SW480 (cell line): ENCODE measurements at regions not wholly inside any gene's neighbourhood (a gene's known extent, or its start where the extent isn't known, plus 50 kb on each side); places are given as distances from the start of the nearest gene placed in this dataset.
"Not testable (repeated sequence)": the region's sequence is repeated elsewhere in the genome, so short reads cannot be mapped to it uniquely, and the experiment has no call there.

ENCODE experiments used
- DNase-seq: peaks from one replicate; pipeline ENCODE4 v3.0.0-alpha.2; 2016; ENCODE audit warnings: low spot score

DNA sequence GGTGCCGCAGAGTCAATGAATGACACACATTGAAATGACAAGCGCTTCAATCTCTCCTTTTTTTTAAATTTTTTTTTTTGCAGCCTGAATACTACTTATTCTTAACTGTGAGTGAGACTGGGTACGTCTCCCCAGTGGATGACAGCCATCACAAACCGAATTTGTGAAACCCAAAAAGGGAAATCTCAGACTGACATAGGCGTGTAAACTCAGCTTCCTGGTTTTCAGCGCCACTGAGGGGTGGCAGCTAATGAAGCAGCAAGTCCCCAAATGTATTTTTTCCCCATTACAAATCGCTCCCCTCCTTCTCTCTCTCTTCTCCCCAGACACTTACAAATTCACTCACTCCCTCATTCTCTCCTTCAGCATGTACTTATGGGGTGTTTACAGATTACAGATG, 196.0 kb downstream of the MAF start:
- DNase-seq, result no peak

DNA sequence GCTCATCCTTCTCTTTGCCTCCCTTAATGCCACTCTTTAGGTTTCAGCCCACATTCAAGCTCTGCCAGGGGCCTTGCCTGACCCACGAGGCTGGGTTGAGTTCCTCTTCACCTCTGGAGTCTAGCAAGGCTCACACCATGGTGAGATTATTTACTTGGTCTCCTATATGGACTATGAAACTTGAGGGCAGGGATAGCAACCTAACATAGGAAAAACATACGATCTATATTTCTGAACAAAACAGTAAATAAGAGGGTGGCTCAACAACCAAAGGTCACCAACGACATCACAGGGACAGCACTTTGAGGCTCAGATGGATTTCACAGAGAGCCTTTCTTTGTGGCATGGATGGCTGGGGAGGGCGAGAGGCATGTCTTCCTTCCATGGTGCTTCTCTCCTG, 197.0 kb downstream of the MAF start:
- no peak for DNase-seq

DNA sequence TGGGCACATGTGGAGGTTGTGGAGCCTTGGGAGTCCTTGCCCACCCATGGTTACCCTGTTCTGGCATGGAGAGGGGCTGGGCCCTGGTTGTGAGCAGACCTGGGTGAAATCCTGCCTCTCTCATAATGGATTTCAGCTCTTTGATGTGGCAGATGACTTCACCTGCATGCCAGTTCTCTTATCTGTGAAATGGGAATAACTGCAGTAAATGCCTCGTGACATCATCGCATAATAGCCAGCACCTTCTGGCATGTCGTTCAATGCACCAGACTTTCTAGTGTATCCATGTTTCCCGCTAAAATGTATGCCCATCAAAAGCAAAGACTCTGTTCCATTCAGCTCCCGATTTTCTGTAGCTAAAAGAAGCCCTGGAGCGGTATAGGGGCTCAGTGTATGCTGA, 197.6 kb downstream of the MAF start:
- DNase-seq, result no peak

DNA sequence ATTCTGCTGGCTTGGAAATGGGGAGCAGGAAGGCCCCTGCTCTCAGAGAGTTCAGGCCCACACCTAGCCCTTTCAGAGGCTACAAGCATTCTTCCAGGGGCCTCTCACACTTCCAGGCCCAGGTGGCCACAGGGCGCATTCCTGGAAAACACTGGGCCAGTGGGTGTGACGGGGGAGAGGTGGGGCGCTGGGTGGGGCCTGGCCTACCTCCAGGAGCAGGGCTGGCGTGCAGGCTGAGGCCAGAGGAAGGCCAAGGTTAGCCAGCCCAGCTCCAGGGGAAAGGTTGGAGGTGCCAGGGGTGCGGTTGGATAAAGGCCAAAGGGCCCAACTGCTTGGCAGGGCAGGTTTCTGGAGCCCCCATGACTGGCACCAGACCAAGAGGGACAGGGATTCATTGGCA, 198.2 kb downstream of the MAF start:
- peak; percentile 67 for DNase-seq

DNA sequence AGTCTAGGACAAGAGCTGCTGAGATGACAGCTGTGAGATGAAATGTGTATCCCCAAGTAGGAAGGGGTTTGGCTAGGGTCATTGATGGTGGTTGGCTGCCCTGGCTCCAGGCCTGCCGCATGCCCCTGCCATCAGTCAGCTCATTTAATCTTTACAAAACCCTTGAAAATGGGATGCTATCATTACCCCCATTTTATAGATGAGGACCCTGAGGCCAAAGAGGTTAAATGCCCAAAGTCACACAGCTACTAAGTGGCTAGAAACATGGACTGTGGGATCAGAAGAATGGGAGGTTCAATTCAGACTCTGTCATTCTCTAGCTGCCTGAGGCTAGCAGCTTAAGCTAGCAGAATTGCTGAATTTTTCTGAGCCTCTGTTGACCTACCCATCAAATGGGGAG, 198.8 kb downstream of the MAF start:
- no peak for DNase-seq

DNA sequence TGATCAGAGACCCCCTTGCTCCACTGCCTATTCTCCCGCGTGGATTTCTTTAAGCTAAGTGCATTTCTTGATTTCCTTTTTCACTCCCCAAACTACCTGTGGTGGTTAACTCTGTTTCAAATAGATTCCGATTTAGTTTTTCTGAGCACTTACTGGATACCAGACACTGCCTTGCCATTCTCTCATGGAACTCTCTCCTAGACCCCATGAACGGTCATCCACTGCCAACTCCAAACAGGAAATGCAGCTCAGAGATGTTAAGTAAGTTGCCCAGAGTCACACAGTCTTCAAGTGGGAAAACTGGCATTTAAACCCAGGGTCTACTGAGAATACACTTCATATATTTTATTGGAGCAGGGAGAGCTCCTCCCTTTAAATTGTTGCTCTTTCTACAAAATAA, 199.4 kb downstream of the MAF start:
- no peak for DNase-seq

DNA sequence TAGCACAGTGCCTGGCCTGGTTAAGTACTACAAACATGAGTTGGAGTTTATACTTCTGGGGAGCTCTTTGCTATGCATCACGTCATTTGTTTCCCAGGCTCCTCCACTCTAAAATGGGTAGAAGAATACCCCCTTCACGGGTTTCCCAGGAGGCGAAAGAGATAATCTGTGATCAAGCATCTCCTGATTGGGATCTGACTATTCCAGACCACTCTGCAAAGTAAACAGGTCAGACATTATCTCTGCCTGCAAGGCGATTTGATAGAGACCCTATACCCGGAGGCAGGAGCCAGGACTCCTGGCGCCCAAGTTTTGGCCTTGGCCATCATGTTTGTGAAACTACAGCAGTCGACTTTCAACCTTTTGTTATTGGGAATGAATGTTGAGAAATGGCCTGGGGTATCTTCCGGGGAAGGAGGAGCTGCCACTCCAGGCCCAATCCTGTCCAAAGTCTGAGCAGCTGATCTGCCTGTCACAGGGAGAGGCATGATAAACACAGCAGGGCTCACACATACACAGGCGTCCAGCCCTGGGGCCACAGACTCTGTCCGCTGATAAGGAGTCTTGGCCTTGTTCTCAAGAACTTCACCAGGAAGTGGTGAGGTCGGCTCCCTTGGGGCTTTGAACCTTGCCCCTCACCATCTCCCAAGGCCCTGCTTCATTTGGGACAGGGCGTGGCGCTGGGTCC, 199.9 kb downstream of the MAF start:
- no peak for DNase-seq

DNA sequence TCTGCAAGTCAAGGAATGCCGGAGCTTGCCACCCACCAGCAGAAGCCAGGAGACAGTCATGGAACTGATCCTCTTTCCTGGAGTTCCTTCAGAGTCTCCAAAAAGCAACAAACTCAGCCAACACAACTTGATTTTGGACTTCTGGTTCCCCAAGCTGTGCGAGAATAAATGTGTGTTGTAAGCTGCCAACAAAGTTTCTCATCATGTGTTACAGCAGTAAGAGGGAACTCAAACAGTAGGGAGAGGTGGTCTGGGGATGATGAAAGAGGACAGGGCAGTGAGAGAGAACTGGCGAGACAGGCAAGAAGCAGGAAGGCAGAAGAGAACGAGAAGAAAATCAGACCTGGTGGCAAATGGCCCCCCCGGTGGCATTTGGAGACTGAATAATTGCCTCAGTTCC, 204.9 kb downstream of the MAF start:
- no peak for DNase-seq

DNA sequence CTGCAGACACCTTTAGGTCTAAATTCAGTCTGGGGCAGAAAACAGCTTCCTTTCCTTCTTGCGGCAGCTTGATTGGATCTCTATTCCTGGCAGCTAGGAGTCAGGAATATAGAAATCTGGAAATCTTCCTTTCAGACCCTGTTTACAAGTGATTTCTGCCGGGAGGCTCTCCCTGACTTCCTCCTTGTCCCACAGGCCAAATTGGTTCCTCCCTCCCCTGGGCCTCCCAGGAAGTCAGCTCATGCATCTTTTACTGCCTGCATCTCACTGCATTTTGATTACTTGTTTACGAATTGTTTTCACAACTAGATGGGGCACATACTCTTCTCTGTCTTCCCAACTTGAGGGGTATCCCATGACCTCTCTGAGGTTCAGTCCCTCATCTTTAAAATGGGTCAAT, 206.3 kb downstream of the MAF start:
- no peak for DNase-seq

DNA sequence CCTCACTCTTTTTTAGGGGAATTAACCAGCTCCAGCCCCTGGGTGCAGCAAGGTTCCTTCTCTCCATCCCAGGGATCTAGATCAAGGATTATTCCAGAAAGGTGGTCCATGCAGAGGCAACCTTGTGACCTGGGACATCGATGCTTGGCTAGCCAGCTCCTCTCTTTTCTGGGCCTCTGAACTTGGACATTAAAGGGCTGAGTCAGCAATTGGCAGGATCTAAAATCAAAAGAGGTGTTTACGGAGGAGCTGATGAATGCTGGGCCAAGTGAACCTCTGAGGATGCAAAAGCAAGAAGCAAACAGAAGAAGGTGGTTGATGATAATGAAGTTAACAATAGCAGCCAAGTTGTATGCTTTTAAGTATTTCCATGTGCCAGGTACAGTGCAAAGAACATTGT, 207.0 kb downstream of the MAF start:
- DNase-seq, result no peak

DNA sequence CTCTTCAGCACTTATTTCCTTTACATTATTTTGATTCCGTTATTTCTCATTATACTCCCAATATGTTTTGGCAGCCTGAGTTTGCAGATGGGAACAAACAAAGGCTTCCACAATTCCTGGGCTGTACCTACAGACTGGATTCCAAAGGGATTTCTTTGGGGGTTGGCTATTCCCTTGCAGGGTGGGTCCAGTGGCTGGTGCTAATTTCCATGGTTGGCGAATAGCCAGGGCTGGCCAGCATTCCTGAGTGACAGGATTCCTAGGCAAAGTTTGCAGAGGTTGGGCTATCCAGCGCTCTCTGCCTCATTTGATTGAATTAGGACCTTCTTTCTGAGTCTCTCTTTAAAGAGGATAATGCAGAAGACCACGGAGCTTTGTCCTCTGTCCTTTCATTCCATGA, 207.4 kb downstream of the MAF start:
- DNase-seq, result no peak

DNA sequence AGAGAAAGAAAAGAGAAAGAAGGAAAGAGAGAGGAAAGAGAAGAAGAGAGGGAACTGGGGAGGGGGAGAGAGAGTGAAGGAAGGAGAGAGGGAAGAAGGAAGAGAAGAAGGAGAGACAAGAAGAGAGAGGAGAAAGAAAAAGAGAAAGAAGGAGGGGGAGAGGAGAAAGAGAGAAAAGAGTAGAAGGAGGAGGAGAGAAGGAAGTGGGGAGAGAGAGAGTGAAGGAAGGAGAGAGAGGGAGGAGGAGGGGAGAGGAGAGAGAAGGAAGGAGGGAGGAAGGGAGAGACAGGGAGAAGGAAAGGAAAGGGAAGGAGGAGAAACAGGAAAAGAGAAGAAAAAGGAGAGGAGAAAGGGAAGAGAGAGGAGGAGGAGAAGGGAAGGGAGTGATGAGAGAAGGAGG, 208.5 kb downstream of the MAF start:
- DNase-seq, result no peak

DNA sequence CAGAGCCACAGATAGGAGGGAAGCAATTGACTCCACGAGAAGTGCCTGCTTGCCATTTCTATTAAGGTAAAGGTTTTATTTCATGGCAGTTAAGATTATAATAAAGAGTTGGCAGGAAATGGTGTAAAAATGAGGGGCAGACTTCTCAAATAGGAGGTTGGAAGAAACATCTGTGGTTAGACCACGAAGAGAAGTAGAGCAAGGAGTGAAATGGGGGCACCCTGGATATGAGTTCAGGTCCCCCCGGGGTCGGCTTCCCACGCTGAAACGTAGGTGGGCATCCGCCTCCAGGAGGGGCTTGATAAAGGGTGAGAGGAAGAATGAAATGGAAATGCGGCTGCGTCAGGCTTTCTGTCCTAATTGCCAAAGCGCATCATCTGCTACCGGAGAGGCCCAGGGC, 209.1 kb downstream of the MAF start:
- no peak for DNase-seq

DNA sequence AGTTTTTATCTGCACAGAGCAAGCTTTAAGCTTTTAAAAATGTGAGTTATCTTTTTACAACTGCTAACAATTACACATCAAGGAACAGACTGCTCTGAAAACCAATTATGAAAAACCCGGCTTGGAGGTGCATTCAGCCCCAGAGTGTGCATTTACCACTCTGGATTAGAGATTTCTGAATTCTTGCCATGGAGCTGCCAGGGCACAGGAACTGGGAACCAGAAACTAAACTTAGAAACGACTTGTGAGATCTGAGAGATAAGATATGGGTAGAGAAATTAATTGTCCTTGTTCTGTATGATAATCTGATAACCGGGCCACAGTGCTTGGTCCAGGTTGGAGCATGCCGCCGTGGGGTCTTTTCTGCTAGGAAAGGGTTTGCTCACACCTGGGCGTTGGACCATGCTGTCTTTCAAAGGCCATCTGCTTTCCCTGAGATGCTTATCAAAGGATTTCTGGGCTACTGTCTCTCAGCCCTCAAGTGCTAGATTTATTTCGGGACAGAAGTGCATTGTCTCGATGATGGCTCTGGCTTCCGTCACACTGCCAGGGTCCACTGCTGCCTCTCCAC, 210.0 kb downstream of the MAF start:
- no peak for DNase-seq

DNA sequence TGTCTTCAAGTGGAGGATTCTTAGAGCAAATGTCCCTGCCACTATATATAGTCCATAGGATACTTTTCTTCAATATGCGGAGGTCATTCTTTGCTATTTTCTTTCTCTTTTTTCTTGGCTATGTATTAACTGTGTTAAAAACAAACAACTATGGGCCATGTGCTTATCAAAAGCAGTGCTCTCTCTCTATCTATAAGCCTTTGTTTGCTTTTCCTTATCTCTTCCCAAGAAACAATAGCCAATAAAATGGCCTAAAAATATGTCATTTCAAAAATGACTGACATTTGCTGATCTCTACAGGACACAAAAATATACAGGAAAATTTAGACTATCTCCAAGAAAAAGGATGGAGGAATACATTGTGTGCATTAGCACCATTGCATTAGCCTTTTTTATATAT, 212.1 kb downstream of the MAF start:
- no peak for DNase-seq

DNA sequence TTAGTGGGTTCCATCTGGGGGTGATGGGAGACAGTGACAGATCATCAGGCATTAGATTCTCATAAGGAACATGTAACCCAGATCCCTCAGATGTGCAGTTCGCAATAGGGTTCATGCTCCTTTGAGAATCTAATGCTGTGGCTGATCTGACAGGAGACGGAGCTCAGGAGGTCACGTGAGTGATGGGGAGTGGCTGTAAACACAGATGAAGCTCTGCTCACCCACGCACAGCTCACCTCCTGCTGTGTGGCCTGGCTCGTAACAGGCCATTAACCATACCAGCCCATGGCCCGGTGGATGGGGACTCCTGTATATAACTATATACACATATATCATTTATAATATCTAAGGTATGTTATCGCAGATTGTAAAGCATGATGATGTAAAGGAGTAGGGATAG, 214.2 kb downstream of the MAF start:
- DNase-seq, result no peak

DNA sequence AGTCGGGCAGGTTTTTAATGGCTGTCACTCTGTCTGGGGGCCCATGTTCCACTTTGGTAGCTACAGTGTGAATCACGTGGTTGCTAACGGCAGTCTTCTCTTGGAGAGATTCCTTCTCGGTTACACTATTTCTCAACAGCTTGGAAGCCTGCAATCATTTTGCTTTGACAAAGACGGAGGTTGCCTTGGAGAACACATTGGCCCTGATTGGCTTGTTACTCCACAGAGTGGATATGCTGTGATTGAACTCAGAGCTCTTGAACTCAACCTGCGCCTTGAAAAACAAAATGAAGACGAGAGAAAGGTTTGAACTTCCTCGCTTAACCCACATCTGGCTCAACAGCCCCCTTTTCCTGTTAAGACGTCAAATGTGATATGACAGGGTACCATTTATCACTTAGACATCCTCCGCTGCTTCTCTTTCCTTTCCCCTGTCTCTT, 218.9 kb downstream of the MAF start:
- no peak for DNase-seq

DNA sequence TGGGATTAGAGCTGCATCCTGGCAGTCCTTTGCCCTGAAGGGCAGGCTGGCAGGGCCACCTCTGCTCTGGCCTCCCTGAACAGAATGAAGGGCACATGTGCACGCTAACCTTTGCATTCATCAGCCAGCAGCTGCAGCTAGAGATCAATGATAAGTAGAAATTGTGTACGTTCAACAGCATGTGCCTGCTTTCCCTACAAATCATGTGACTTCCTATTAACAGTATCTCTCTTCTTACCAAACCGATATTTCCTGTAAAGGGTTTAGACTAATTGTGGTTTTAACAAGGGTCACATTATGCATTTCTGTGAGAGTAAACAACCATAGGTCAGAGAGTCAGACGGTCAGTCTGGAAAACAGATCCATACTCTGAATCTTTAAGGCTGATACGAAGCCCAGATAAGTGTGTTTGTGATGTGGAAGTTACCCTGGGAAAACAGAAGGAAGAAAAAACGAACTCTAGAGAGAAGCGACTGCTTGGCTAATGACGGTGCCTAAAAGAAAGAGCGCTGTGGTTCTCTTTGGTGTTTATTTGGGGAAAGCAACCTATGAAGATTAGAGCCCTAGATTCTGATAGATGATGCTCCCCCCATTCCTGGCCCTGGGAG, 219.4 kb downstream of the MAF start:
- no peak for DNase-seq

DNA sequence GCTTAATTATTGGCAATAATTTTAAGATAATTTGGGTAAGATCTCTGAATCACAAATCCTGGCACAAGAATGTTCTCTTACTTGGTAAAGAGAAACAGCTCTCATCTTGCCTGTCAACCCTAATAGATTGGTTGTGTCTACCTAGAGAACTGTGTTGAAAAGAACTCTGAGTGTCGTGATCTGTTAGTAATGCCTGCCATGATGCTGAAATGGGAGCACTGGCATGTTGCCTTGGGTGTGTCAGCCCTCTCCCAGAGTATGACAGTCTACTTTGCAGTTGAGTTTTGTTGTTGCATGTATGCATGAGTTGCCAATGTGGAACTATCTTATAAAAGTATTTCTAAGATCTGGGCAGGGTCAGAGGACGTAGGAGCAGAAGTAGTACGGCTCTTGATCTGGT, 221.4 kb downstream of the MAF start:
- no peak for DNase-seq

DNA sequence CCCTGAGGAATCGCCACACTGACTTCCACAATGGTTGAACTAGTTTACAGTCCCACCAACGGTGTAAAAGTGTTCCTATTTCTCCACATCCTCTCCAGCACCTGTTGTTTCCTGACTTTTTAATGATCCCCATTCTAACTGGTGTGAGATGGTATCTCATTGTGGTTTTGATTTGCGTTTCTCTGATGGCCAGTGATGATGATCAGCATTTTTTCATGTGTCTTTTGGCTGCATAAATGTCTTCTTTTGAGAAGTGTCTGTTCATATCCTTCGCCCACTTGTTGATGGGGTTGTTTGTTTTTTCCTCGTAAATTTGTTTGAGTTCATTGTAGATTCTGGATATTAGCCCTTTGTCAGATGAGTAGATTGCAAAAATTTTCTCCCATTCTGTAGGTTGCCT, 223.5 kb downstream of the MAF start:
- DNase-seq, result not testable (repeated sequence)

DNA sequence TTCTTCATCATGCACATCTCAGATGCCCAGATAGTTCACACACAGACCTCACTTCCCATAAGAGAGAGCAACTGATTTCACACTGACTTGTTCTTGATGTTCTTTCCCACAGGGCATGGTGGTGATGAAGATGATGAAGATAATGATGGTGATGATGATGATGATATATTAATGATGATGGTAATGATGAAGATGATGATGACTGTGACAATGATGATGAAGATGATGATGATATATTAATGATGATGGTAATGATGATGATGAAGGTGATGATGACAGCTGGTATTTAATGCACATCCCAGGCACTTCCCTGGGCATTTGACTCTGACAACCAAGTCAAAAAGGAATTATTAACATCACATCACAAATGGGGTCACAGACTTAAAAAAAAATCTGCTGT, 225.2 kb downstream of the MAF start:
- DNase-seq, result no peak

DNA sequence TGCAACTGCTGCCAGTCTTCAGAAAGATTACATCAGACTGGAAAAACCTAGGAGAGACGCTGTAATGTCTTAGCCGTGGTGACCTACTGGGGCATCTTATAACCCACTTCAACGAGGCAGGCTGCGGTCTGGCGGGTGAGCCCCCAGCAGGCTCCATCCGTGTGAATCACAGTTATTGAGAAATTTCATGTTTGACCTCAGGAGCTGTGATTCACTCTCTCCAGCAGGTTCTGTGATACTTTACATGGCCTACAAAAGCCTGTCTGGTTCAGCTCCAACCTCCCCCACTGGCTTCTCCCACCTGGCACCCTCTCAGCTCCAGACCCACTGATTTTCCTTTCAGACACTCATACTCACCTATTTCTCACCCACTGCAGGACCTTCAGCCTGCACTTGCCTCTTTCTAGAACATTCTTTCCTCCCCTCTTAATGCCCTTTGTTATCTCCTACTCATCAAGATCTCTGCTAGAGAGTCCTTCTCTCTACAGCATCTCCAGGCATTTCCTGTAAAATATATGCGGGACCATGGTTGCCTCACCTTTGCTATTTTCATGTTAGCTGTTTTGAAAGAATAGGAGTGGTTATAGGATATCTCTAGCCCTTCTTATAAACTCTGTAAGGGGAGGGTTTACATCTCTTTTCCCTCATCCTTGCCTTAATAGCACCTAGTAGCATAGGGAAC, 227.9 kb downstream of the MAF start:
- DNase-seq, result no peak

DNA sequence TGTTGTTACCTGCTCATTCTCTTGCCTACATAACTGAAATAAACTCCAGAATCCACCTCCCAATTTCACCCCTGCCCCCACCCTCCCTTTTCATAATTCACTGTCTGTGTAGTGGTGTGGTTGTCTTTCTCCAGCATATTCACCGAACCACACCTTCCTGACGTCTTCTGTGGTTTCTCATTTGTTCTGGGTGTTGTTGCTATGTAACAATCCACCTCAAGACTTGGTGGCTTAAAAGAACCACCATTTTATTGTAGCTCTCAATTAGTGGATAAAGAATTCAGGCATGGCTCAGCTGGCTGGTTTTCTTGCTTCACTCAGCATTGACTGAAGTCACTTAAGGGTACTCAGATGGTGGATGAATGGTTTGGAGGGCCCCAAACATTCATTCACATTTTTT, 229.8 kb downstream of the MAF start:
- no peak for DNase-seq
